CMK (cell line): ENCODE measurements at regions not wholly inside any gene's neighbourhood (a gene's known extent, or its start where the extent isn't known, plus 50 kb on each side); places are given as distances from the start of the nearest gene placed in this dataset.
"Not testable (repeated sequence)": the region's sequence is repeated elsewhere in the genome, so short reads cannot be mapped to it uniquely, and the experiment has no call there.

Source experiments
- DNase-seq: peaks from one replicate; pipeline ENCODE4 v3.0.0-alpha.2; 2010; ENCODE audit warnings: low read depth

GRCh38 chr9:42239445-42240260, 56.2 kb downstream of the SPATA31A6 start:
- DNase-seq: not testable (repeated sequence)

DNA sequence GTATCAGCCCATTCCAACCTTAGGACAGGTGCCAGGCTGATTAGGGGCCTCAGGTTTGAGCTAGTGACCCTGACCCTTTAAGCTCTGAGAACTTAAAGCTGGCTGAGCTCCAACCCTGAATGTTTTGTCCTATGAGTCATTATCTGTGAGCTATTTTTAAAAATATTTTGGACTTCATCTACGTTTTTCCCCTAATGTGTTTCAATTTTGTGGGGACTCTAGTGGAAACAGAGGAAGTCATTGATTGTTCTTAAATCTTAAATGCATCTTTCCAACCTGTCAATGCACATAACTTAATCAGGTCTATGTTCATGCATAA, 56.8 kb downstream of the SPATA31A6 start:
- not testable (repeated sequence) for DNase-seq

DNA sequence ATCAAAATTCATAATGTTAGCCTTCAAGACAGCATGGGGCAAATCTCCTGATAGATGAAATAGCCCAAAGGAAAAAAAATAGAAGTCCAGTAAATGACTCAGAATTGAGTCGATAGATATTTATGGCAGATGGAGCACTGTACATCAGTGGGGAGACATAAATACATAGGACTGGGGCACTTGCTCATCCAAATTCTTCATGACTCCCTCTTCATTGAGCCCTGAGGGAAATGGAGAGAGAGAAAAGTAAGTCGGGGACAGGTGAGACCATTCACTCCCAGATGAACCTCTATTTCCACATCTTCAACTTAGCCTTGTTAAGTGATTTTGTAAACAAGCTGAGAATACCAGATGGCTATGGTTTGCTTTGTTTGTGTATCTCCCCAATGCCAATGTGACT, 59.8 kb downstream of the SPATA31A6 start:
- not testable (repeated sequence) for DNase-seq

GRCh38 chr9:42243822-42244221, 60.4 kb downstream of the SPATA31A6 start:
- DNase-seq: not testable (repeated sequence)

DNA sequence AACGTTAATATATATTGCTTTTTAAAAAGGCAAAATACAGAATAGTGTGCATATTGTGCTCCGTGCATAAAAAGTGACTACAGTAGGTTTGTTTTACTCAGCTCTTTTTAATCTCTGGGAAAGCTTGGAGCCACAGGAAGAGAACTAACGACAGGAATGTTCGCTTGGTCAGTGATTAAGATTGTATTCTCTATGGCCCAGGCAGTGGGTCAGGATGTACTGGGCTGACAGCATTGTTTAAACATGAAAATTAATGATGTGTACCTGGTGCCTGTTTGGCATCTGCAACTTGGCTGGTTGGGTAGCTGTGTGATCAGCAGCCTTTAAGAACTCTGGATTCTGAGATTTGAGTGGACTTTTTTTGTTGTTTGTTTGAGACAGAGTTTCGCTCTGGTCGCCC, 85.3 kb downstream of the SPATA31A6 start:
- not testable (repeated sequence) for DNase-seq

- not testable (repeated sequence) for DNase-seq
Observed at GRCh38 chr9:42269171-42269570, 85.7 kb downstream of the SPATA31A6 start.

GRCh38 chr9:42273191-42273590, 89.7 kb downstream of the SPATA31A6 start:
- not testable (repeated sequence) for DNase-seq

- DNase-seq: no peak
Observed at GRCh38 chr9:42275141-42275540, 91.7 kb downstream of the SPATA31A6 start.

- DNase-seq: not testable (repeated sequence)
Observed at GRCh38 chr9:42282531-42283178, 99.2 kb downstream of the SPATA31A6 start.

DNA sequence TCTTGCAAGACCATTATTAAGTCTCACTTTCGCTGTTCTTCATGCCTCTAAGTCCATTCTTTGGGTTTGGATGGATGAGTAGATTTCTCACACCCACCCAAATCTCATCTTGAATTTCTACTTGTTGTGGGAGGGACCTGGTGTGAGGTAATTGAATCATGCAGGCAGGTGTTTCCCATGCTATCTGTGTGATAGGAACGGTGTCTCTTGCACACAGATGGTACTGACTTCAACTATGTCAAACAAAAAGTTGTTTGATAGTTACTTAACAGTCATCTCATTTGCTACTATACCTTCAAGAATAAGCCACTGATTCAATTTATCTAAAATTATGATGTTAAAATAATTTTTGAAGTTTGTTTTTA, 99.7 kb downstream of the SPATA31A6 start:
- not testable (repeated sequence) for DNase-seq

DNA sequence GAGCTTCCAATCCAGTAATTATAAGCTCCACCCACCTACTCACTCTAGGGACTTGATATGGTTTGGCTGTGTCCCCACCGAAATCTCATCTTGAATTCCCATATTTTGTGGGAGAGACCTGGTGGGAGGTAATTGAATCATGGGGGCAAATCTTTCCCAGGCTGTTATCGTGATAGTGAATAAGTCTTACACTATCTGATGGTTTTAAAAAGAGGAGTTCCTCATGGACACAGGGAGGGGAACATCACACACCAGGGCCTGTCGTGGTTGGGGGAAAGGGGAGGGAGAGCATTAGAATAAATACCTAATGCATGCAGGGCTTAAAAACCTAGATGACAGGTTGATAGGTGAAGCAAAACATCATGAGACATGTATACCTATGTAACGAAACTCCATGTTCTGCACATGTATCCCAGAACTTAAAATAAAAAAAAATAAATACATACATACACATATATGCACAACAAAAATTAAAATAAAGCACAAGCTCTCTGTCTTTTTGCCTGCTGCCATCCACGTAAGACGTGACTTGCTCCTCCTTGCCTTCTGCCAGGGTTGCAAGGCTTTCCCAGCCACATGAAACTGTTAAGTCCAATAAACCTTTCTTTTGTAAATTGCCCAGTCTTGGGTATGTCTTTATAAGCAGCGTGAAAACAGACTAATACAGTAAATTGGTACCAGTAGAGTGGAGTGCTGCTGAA, 102.8 kb downstream of the SPATA31A6 start:
- DNase-seq: not testable (repeated sequence)

DNA sequence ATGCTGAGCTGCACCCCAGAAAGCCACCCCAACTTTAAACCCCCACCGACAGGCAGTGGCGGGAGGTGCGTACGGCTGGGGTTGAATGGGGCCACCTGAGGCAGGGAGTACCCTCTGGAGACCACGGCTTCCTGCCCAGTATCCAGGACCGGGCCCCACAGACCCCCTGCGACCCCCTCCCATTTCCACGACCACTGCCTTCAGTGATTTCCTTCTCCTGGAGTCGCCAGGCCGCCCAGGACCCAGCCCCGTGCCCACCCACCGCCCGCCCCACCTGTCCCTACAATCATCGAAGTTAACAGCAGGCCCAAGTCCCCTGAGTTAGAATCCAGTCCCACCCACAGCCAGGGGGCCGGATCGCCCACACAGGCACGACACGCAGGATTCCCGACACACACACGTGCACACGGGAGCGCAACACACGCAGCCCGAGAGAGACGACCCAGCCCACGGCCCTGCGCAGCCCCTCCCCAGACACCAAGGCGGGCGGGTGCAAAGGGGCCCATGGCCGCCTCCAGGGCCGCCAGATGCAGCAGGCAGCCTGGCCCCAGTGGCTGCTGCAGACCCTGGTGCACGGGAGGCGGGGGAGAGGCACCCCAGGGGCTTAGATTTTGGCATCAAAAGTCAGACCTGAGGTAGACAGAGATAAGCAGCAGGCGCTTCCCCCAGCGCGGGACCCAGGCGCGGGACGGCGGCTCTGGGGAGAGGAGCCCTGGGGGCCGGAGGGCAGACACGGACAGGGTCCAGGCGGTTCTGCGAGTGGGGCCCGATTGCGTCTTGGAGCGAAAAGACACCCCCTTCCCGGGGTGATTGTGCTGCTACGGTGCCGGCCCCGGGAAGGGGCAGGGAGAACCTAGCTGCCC, 104.8 kb downstream of the SPATA31A6 start:
- not testable (repeated sequence) for DNase-seq

GRCh38 chr9:42288865-42289229, 105.4 kb downstream of the SPATA31A6 start:
- not testable (repeated sequence) for DNase-seq

GRCh38 chr9:42300124-42300523, 116.7 kb downstream of the SPATA31A6 start:
- DNase-seq: not testable (repeated sequence)

GRCh38 chr9:42306625-42307024, 123.2 kb downstream of the SPATA31A6 start:
- not testable (repeated sequence) for DNase-seq

DNA sequence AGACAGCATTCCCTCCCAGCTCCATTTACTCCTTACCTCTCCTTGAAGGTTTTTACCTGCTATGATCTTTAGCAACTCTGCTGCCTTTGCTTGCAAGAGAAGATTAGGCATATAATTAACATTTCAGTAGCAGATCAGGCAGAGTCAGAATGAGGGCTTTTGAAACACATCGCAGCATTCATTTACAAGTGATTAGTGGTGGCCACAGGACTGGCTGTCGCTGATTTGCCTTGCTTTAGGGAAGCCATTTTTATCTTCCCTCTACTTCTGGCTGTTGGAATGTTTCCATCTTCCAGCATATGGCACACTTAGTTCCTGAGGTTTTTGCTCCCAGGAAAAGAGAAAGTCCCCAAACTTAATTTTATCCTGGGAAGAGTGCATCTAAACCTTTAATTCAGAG, 124.0 kb downstream of the SPATA31A6 start:
- not testable (repeated sequence) for DNase-seq

DNA sequence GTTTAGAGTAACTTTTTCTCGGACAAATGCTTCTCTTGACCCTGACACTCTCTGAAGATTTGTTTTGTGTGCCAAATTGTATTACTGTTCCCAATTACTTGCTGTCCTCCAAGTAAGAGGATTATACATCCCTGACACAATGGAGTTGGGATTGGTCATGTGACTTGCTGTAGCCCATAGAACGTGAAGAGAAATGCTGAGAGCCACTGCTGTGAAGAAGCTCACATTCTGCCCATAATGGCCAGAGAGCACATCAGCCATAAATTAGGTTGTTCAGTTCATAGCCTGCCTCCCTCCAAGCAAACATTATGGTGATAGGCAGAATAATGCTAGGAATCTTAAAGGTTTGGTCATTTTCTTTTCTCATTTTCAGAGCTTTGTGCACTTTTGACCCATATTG, 127.5 kb downstream of the SPATA31A6 start:
- DNase-seq: not testable (repeated sequence)

DNA sequence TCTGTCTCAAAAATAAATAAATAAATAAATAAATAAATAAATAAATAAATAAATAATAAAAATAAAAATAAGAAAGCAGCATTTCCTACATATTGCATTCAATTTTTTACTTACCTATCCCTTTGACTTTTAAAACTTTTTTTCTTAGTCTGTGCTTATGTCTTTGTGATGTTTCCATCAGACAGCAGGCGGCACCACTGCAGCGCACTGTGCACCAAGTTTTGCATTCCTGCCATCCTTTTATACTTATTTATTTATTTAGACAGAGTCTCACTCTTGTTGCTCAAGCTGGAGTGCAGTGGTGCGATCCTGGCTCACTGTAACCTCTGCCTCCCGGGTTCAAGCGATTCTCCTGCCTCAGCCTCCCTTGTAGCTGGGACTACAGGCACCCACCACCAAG, 132.6 kb downstream of the SPATA31A6 start:
- not testable (repeated sequence) for DNase-seq

GRCh38 chr9:42317677-42318076, 134.2 kb downstream of the SPATA31A6 start:
- not testable (repeated sequence) for DNase-seq

- DNase-seq: not testable (repeated sequence)
Observed at GRCh38 chr9:42323084-42323809, 139.8 kb downstream of the SPATA31A6 start.

DNA sequence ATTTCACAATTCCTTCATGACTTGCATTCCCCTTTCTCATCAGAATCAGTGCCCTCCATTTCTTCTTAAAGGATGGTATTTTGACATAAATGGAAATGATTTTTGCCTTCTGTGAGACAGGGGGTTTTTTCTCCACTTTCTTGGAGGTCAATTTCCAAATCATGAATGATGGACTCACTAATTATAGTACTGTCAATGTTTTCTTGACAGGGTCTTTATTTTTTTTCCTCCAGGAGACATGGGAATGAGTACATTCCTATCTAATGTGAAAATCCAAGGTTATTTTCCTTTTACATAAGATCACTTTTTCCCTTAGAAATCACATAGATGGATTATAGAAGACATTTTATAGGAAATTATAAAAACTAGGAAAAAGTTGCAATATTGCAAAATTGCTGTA, 141.7 kb downstream of the SPATA31A6 start:
- not testable (repeated sequence) for DNase-seq
